ENCODE measurements at regions not wholly inside any gene's neighbourhood (a gene's known extent, or its start where the extent isn't known, plus 50 kb on each side); places are given as distances from the start of the nearest gene placed in this dataset.

DNA sequence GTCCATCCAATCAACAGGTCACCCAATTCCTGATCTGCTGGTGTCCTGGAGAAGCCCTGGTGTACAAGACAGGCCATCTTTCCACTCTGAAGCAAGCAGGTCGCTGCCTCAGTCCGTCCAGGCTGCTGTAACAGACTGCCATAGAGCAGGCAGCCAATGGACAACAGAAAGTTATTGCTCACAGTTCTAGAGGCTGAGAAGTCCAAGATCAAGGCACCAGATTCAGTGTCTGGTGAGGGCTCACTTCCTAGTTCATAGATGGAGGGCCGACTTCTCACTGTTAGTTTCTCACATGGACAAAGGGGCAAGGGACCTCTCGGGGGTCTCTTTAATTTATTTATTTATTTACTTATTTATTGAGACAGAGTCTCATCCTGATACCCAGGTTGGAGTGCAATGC, 74.8 kb downstream of the CD24 start:
- TF ChIP-seq, protein P1, sequence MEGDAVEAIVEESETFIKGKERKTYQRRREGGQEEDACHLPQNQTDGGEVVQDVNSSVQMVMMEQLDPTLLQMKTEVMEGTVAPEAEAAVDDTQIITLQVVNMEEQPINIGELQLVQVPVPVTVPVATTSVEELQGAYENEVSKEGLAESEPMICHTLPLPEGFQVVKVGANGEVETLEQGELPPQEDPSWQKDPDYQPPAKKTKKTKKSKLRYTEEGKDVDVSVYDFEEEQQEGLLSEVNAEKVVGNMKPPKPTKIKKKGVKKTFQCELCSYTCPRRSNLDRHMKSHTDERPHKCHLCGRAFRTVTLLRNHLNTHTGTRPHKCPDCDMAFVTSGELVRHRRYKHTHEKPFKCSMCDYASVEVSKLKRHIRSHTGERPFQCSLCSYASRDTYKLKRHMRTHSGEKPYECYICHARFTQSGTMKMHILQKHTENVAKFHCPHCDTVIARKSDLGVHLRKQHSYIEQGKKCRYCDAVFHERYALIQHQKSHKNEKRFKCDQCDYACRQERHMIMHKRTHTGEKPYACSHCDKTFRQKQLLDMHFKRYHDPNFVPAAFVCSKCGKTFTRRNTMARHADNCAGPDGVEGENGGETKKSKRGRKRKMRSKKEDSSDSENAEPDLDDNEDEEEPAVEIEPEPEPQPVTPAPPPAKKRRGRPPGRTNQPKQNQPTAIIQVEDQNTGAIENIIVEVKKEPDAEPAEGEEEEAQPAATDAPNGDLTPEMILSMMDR (IDR thresholded peaks at IDR 0.05), result no peak
- no peak for TF ChIP-seq POLR2A (IDR thresholded peaks at IDR 0.05)
- no peak for TF ChIP-seq EP300 (IDR thresholded peaks at IDR 0.05)

All from stomach (tissue), 4 donors.